Hepatocyte (in vitro differentiated cells): ENCODE measurements at regions not wholly inside any gene's neighbourhood (a gene's known extent, or its start where the extent isn't known, plus 50 kb on each side); places are given as distances from the start of the nearest gene placed in this dataset.
A peak's percentile ranks its signal among the peaks of the same experiment; 100 is the strongest.

Experiments used
- DNase-seq: peaks from one replicate; pipeline ENCODE4 v3.0.0-alpha.2; 2016; ENCODE audit warnings: low spot score
- H2AFZ ChIP-seq: fragments of 200-600 bp; sonication (generic); 2 replicates; pipeline ENCODE4 v1.6.0; 2016; ENCODE audit warnings: antibody characterized with exemption, mild to moderate bottlenecking
- H3K27ac ChIP-seq: fragments of 200-600 bp; sonication (generic); 2 replicates; pipeline ENCODE4 v1.5.1; 2016; ENCODE audit warnings: mild to moderate bottlenecking
- H3K27me3 ChIP-seq: fragments of 200-600 bp; sonication (generic); 2 replicates; pipeline ENCODE4 v1.6.1; 2016
- H3K36me3 ChIP-seq: fragments of 200-600 bp; sonication (generic); replicated peaks from 2 replicates; pipeline ENCODE4 v1.5.1; 2016; ENCODE audit warnings: low read depth; ENCODE audit not compliant: insufficient read depth
- H3K4me1 ChIP-seq: fragments of 200-600 bp; sonication (generic); 2 replicates; pipeline ENCODE4 v1.5.1; 2016; ENCODE audit warnings: mild to moderate bottlenecking, moderate library complexity; ENCODE audit not compliant: insufficient read depth
- H3K4me2 ChIP-seq: fragments of 200-600 bp; sonication (generic); 2 replicates; pipeline ENCODE4 v1.6.0; 2016
- H3K4me3 ChIP-seq: fragments of 200-600 bp; sonication (generic); 2 replicates; pipeline ENCODE4 v1.5.1; 2016; ENCODE audit warnings: mild to moderate bottlenecking
- H3K79me2 ChIP-seq: fragments of 200-600 bp; sonication (generic); 2 replicates; pipeline ENCODE4 v1.6.0; 2017; ENCODE audit warnings: mild to moderate bottlenecking
- H3K9me2 ChIP-seq: fragments of 200-600 bp; sonication (generic); replicated peaks from 2 replicates; pipeline ENCODE4 v1.6.0; 2017; ENCODE audit warnings: mild to moderate bottlenecking; ENCODE audit not compliant: insufficient read depth
- H3K9me3 ChIP-seq: fragments of 200-600 bp; sonication (generic); 2 replicates; pipeline ENCODE4 v1.5.1; 2016; ENCODE audit warnings: low read depth, mild to moderate bottlenecking
- H4K20me1 ChIP-seq: fragments of 200-600 bp; sonication (generic); 2 replicates; pipeline ENCODE4 v1.6.0; 2016; ENCODE audit warnings: mild to moderate bottlenecking; ENCODE audit not compliant: insufficient read depth, poor library complexity, severe bottlenecking
- CTCF ChIP-seq: fragments of 200-600 bp; sonication (generic); IDR thresholded peaks from 2 replicates; pipeline ENCODE4 v1.5.1; 2016; ENCODE audit warnings: antibody characterized with exemption, mild to moderate bottlenecking; ENCODE audit not compliant: poor library complexity
- EZH2 ChIP-seq: fragments of 200-600 bp; sonication (generic); IDR thresholded peaks from 2 replicates; pipeline ENCODE4 v1.6.1; 2016; ENCODE audit warnings: antibody characterized with exemption, mild to moderate bottlenecking, borderline replicate concordance
- EZH2phosphoT487 ChIP-seq: fragments of 200-600 bp; sonication (generic); IDR thresholded peaks from one replicate; pipeline ENCODE4 v1.6.1; 2018; ENCODE audit warnings: antibody characterized with exemption, mild to moderate bottlenecking, low read depth, moderate library complexity; ENCODE audit not compliant: unreplicated experiment, severe bottlenecking
- WGBS: methylation state at CpG from one replicate; pipeline ENCODE4 v1.1.6; 2016; ENCODE audit warnings: low lambda C conversion rate; ENCODE audit errors: missing lambda C conversion rate; 5-methylcytosine and 5-hydroxymethylcytosine counted together

- no peaks in the 10 kb centered on the region for H3K9me3 ChIP-seq
- no peaks in the 10 kb centered on the region for H3K79me2 ChIP-seq
- TF ChIP-seq CTCF (no peak), EZH2 (no peak), EZH2phosphoT487 (no peak)
- H3K4me3 ChIP-seq: no peak overlapping the region
- DNase-seq: no peak
- no peak overlapping the region for H3K4me2 ChIP-seq
- no peak overlapping the region for H3K27ac ChIP-seq
- 93% methylated on average over 1 of the region's 1 CpG for WGBS
- no peaks in the 10 kb centered on the region for H3K4me1 ChIP-seq
- no peak overlapping the region for H2AFZ ChIP-seq
- H3K36me3 ChIP-seq: no peaks in the 10 kb centered on the region
- H4K20me1 ChIP-seq: no peaks in the 10 kb centered on the region
- no peaks in the 10 kb centered on the region for H3K27me3 ChIP-seq
- H3K9me2 ChIP-seq: no peaks in the 10 kb centered on the region
Observed at GRCh38 chr6:79780881-79781280, 149.8 kb downstream of the SH3BGRL2 start.

GRCh38 chr6:79778816-79779215, 147.7 kb downstream of the SH3BGRL2 start:
- Histone ChIP-seq H3K4me3 (no peak overlapping the region), H3K36me3 (no peaks in the 10 kb centered on the region), H4K20me1 (no peaks in the 10 kb centered on the region), H3K9me2 (no peaks in the 10 kb centered on the region), H3K27me3 (no peaks in the 10 kb centered on the region), H3K4me1 (no peaks in the 10 kb centered on the region), H3K27ac (no peak overlapping the region), H2AFZ (peak overlapping the region; percentile 53), H3K4me2 (no peak overlapping the region), H3K9me3 (no peaks in the 10 kb centered on the region), H3K79me2 (no peaks in the 10 kb centered on the region)
- DNase-seq: no peak
- WGBS: 94% methylated on average over 4 of the region's 4 CpGs
- TF ChIP-seq EZH2phosphoT487: no peak
- no peak for TF ChIP-seq EZH2
- no peak for TF ChIP-seq CTCF

- H2AFZ ChIP-seq: peak overlapping the region; percentile 53
Observed at GRCh38 chr6:79777713-79778579, 146.8 kb downstream of the SH3BGRL2 start.

More at GRCh38 chr6:79777713-79778579, 146.8 kb downstream of the SH3BGRL2 start:
- Histone ChIP-seq H3K27ac (no peak overlapping the region), H4K20me1 (no peaks in the 10 kb centered on the region), H3K4me1 (no peaks in the 10 kb centered on the region), H3K27me3 (no peaks in the 10 kb centered on the region), H3K79me2 (no peaks in the 10 kb centered on the region), H3K4me2 (peak overlapping the region; percentile 70), H3K9me3 (no peaks in the 10 kb centered on the region), H3K9me2 (no peaks in the 10 kb centered on the region), H3K36me3 (no peaks in the 10 kb centered on the region), H3K4me3 (peak overlapping the region; percentile 18)
- peak; percentile 89 for DNase-seq
- 26% methylated on average over 32 of the region's 34 CpGs for WGBS
- TF ChIP-seq CTCF: peak; percentile 99
- no peak for TF ChIP-seq EZH2phosphoT487
- TF ChIP-seq EZH2: no peak
